ENCODE measurements at regions not wholly inside any gene's neighbourhood (a gene's known extent, or its start where the extent isn't known, plus 50 kb on each side); places are given as distances from the start of the nearest gene placed in this dataset.
"Not testable (repeated sequence)": the region's sequence is repeated elsewhere in the genome, so short reads cannot be mapped to it uniquely, and the experiment has no call there.

GRCh38 chr3:145263458-145263857 lies 897.5 kb downstream of the PLOD2 start:
- H3K9me3 ChIP-seq (ENCODE audit: control insufficient read depth, low read depth, low read length); DNase-seq: not testable (repeated sequence)

GRCh38 chr3:145266368-145266767 lies 894.6 kb downstream of the PLOD2 start:
- WGBS (ENCODE audit: insufficient coverage, low lambda C conversion rate) = 54% methylated on average over 5 of the region's 6 CpGs

More at GRCh38 chr3:145263458-145263857, 897.5 kb downstream of the PLOD2 start:
- no CpG with 5 or more reads among the region's 1 CpG for WGBS (ENCODE audit: insufficient coverage, low lambda C conversion rate)
- H3K27ac ChIP-seq (ENCODE audit: low read length); H3K4me3 ChIP-seq (ENCODE audit: low read length); H3K36me3 ChIP-seq (ENCODE audit: control insufficient read depth, insufficient read depth, low read length); H3K4me1 ChIP-seq (ENCODE audit: control insufficient read depth, insufficient read depth, low read length); H3K27me3 ChIP-seq (ENCODE audit: control insufficient read depth, insufficient read depth, low read length): not testable (repeated sequence)

GRCh38 chr3:145269106-145269505 lies 891.9 kb downstream of the PLOD2 start:
- WGBS (ENCODE audit: insufficient coverage, low lambda C conversion rate) = no CpG with 5 or more reads among the region's 3 CpGs
- Histone ChIP-seq H3K36me3 (ENCODE audit: control insufficient read depth, insufficient read depth, low read length) (no peaks in the 10 kb centered on the region), H3K4me3 (ENCODE audit: low read length) (no peak overlapping the region), H3K27ac (ENCODE audit: low read length) (no peak overlapping the region), H3K27me3 (ENCODE audit: control insufficient read depth, insufficient read depth, low read length) (no peaks in the 10 kb centered on the region), H3K9me3 (ENCODE audit: control insufficient read depth, low read depth, low read length) (no peaks in the 10 kb centered on the region), H3K4me1 (ENCODE audit: control insufficient read depth, insufficient read depth, low read length) (no peaks in the 10 kb centered on the region)
- DNase-seq = no peak

More at GRCh38 chr3:145266368-145266767, 894.6 kb downstream of the PLOD2 start:
- no peaks in the 10 kb centered on the region for H3K36me3 ChIP-seq (ENCODE audit: control insufficient read depth, insufficient read depth, low read length)
- no peaks in the 10 kb centered on the region for H3K9me3 ChIP-seq (ENCODE audit: control insufficient read depth, low read depth, low read length)
- no peak overlapping the region for H3K27ac ChIP-seq (ENCODE audit: low read length)
- DNase-seq = no peak
- no peaks in the 10 kb centered on the region for H3K4me1 ChIP-seq (ENCODE audit: control insufficient read depth, insufficient read depth, low read length)
- H3K4me3 ChIP-seq (ENCODE audit: low read length) = no peak overlapping the region
- H3K27me3 ChIP-seq (ENCODE audit: control insufficient read depth, insufficient read depth, low read length) = no peaks in the 10 kb centered on the region

GRCh38 chr3:145272684-145273083 lies 888.3 kb downstream of the PLOD2 start:
- no peak overlapping the region for H3K27ac ChIP-seq (ENCODE audit: low read length)
- DNase-seq = peak; percentile 5 to 23
- H3K4me1 ChIP-seq (ENCODE audit: control insufficient read depth, insufficient read depth, low read length) = no peaks in the 10 kb centered on the region
- no peaks in the 10 kb centered on the region for H3K27me3 ChIP-seq (ENCODE audit: control insufficient read depth, insufficient read depth, low read length)
- H3K9me3 ChIP-seq (ENCODE audit: control insufficient read depth, low read depth, low read length) = no peaks in the 10 kb centered on the region
- 37% methylated on average over 2 of the region's 3 CpGs for WGBS (ENCODE audit: insufficient coverage, low lambda C conversion rate)
- no peaks in the 10 kb centered on the region for H3K36me3 ChIP-seq (ENCODE audit: control insufficient read depth, insufficient read depth, low read length)
- no peak overlapping the region for H3K4me3 ChIP-seq (ENCODE audit: low read length)

- Histone ChIP-seq H3K4me3 (ENCODE audit: low read length) (no peak overlapping the region), H3K9me3 (ENCODE audit: control insufficient read depth, low read depth, low read length) (no peaks in the 10 kb centered on the region), H3K4me1 (ENCODE audit: control insufficient read depth, insufficient read depth, low read length) (no peaks in the 10 kb centered on the region), H3K27ac (ENCODE audit: low read length) (no peak overlapping the region), H3K36me3 (ENCODE audit: control insufficient read depth, insufficient read depth, low read length) (no peaks in the 10 kb centered on the region), H3K27me3 (ENCODE audit: control insufficient read depth, insufficient read depth, low read length) (no peaks in the 10 kb centered on the region)
- no peak for DNase-seq
- 71% methylated on average over 1 of the region's 2 CpGs for WGBS (ENCODE audit: insufficient coverage, low lambda C conversion rate)
Measured at GRCh38 chr3:145282505-145282904, 878.5 kb downstream of the PLOD2 start.

GRCh38 chr3:145286937-145287336 lies 874.0 kb downstream of the PLOD2 start:
- Histone ChIP-seq H3K9me3 (ENCODE audit: control insufficient read depth, low read depth, low read length) (no peaks in the 10 kb centered on the region), H3K4me1 (ENCODE audit: control insufficient read depth, insufficient read depth, low read length) (no peaks in the 10 kb centered on the region), H3K4me3 (ENCODE audit: low read length) (no peak overlapping the region), H3K27ac (ENCODE audit: low read length) (no peak overlapping the region), H3K36me3 (ENCODE audit: control insufficient read depth, insufficient read depth, low read length) (no peaks in the 10 kb centered on the region), H3K27me3 (ENCODE audit: control insufficient read depth, insufficient read depth, low read length) (no peaks in the 10 kb centered on the region)
- WGBS (ENCODE audit: insufficient coverage, low lambda C conversion rate) = 100% methylated on average over 1 of the region's 1 CpG
- no peak for DNase-seq

- Histone ChIP-seq H3K9me3 (ENCODE audit: control insufficient read depth, low read depth, low read length) (no peaks in the 10 kb centered on the region), H3K36me3 (ENCODE audit: control insufficient read depth, insufficient read depth, low read length) (no peaks in the 10 kb centered on the region), H3K4me3 (ENCODE audit: low read length) (no peak overlapping the region), H3K27me3 (ENCODE audit: control insufficient read depth, insufficient read depth, low read length) (no peaks in the 10 kb centered on the region), H3K27ac (ENCODE audit: low read length) (no peak overlapping the region), H3K4me1 (ENCODE audit: control insufficient read depth, insufficient read depth, low read length) (no peaks in the 10 kb centered on the region)
- no peak for DNase-seq
- 88% methylated on average over 1 of the region's 1 CpG for WGBS (ENCODE audit: insufficient coverage, low lambda C conversion rate)
Measured at GRCh38 chr3:145290010-145290409, 871.0 kb downstream of the PLOD2 start.

- no peak overlapping the region for H3K27ac ChIP-seq (ENCODE audit: low read length)
- no peak for DNase-seq
- H3K9me3 ChIP-seq (ENCODE audit: control insufficient read depth, low read depth, low read length) = no peaks in the 10 kb centered on the region
- H3K4me3 ChIP-seq (ENCODE audit: low read length) = no peak overlapping the region
- no CpG with 5 or more reads among the region's 1 CpG for WGBS (ENCODE audit: insufficient coverage, low lambda C conversion rate)
- H3K36me3 ChIP-seq (ENCODE audit: control insufficient read depth, insufficient read depth, low read length) = no peaks in the 10 kb centered on the region
- no peaks in the 10 kb centered on the region for H3K27me3 ChIP-seq (ENCODE audit: control insufficient read depth, insufficient read depth, low read length)
- no peaks in the 10 kb centered on the region for H3K4me1 ChIP-seq (ENCODE audit: control insufficient read depth, insufficient read depth, low read length)
Measured at GRCh38 chr3:145294572-145294971, 866.4 kb downstream of the PLOD2 start.

GRCh38 chr3:145307272-145307671 lies 853.7 kb downstream of the PLOD2 start:
- no peak for DNase-seq
- no peak overlapping the region for H3K4me3 ChIP-seq (ENCODE audit: low read length)
- no peaks in the 10 kb centered on the region for H3K9me3 ChIP-seq (ENCODE audit: control insufficient read depth, low read depth, low read length)

GRCh38 chr3:145313751-145314150 lies 847.2 kb downstream of the PLOD2 start:
- Histone ChIP-seq H3K4me1 (ENCODE audit: control insufficient read depth, insufficient read depth, low read length) (no peaks in the 10 kb centered on the region), H3K27ac (ENCODE audit: low read length) (no peak overlapping the region), H3K4me3 (ENCODE audit: low read length) (no peak overlapping the region), H3K36me3 (ENCODE audit: control insufficient read depth, insufficient read depth, low read length) (no peaks in the 10 kb centered on the region), H3K9me3 (ENCODE audit: control insufficient read depth, low read depth, low read length) (no peaks in the 10 kb centered on the region), H3K27me3 (ENCODE audit: control insufficient read depth, insufficient read depth, low read length) (no peaks in the 10 kb centered on the region)
- DNase-seq = no peak
- 77% methylated on average over 2 of the region's 2 CpGs for WGBS (ENCODE audit: insufficient coverage, low lambda C conversion rate)

More at GRCh38 chr3:145307272-145307671, 853.7 kb downstream of the PLOD2 start:
- Histone ChIP-seq H3K27ac (ENCODE audit: low read length) (no peak overlapping the region), H3K27me3 (ENCODE audit: control insufficient read depth, insufficient read depth, low read length) (no peaks in the 10 kb centered on the region), H3K36me3 (ENCODE audit: control insufficient read depth, insufficient read depth, low read length) (no peaks in the 10 kb centered on the region), H3K4me1 (ENCODE audit: control insufficient read depth, insufficient read depth, low read length) (no peaks in the 10 kb centered on the region)

- H3K4me3 ChIP-seq (ENCODE audit: low read length); H3K9me3 ChIP-seq (ENCODE audit: control insufficient read depth, low read depth, low read length): not testable (repeated sequence)
- WGBS (ENCODE audit: insufficient coverage, low lambda C conversion rate) = 49% methylated on average over 2 of the region's 4 CpGs
Measured at GRCh38 chr3:145316253-145316652, 844.7 kb downstream of the PLOD2 start.

More at GRCh38 chr3:145316253-145316652, 844.7 kb downstream of the PLOD2 start:
- H3K36me3 ChIP-seq (ENCODE audit: control insufficient read depth, insufficient read depth, low read length); H3K27ac ChIP-seq (ENCODE audit: low read length); DNase-seq; H3K27me3 ChIP-seq (ENCODE audit: control insufficient read depth, insufficient read depth, low read length); H3K4me1 ChIP-seq (ENCODE audit: control insufficient read depth, insufficient read depth, low read length): not testable (repeated sequence)

Data from large intestine (tissue), 3 donors.